CD14-positive monocyte (primary cell): ENCODE measurements at regions not wholly inside any gene's neighbourhood (a gene's known extent, or its start where the extent isn't known, plus 50 kb on each side); places are given as distances from the start of the nearest gene placed in this dataset.

ENCODE experiments used
- DNase-seq, 3 donors: peaks; one replicate each; pipeline ENCODE4 v3.0.0-alpha.2; 2011 to 2022
- H2AFZ ChIP-seq: 2 replicates; pipeline ENCODE4 v1.6.0; 2012; ENCODE audit warnings: mild to moderate bottlenecking, low read depth, low read length, inconsistent platforms; ENCODE audit not compliant: insufficient read depth, poor library complexity, severe bottlenecking
- H3K27ac ChIP-seq, 2 donors: 1 replicate in 1 of 2; 2 replicates in 1 of 2; pipeline ENCODE4 v1.5.1; 2012 to 2013; ENCODE audit warnings: low read length in 2 of 2, control low read depth in 1 of 2, inconsistent platforms in 1 of 2, low read depth in 1 of 2, mild to moderate bottlenecking in 1 of 2
- H3K27me3 ChIP-seq, 2 donors: one replicate each; pipeline versions ENCODE4 v1.6.0 to v1.6.1; 2011 to 2013; ENCODE audit warnings: low read length in 2 of 2; ENCODE audit not compliant: control insufficient read depth in 2 of 2, insufficient read depth in 2 of 2
- H3K36me3 ChIP-seq, 2 donors: replicated peaks in 1 of 2; 1 replicate in 1 of 2; 2 replicates in 1 of 2; pipeline versions ENCODE4 v1.5.1 to v1.6.1; 2012 to 2013; ENCODE audit warnings: low read length in 2 of 2, control low read depth in 1 of 2, inconsistent platforms in 1 of 2, mild to moderate bottlenecking in 1 of 2; ENCODE audit not compliant: insufficient read depth in 2 of 2, control insufficient read depth in 1 of 2
- H3K4me1 ChIP-seq, 2 donors: 1 replicate in 1 of 2; 2 replicates in 1 of 2; pipeline versions ENCODE4 v1.5.1 to v1.6.1; 2012 to 2013; ENCODE audit warnings: low read length in 2 of 2, control low read depth in 1 of 2, inconsistent platforms in 1 of 2, mild to moderate bottlenecking in 1 of 2, moderate library complexity in 1 of 2; ENCODE audit not compliant: insufficient read depth in 2 of 2, control insufficient read depth in 1 of 2
- H3K4me2 ChIP-seq: replicated peaks from 2 replicates; pipeline ENCODE3; 2012; ENCODE audit warnings: low read length, moderate library complexity, mild to moderate bottlenecking; ENCODE audit not compliant: poor library complexity, severe bottlenecking; ENCODE audit errors: extremely low read depth
- H3K4me3 ChIP-seq, 3 experiments: fragments of 200-600 bp in 1 of 3; sonication (generic) in 1 of 3; replicated peaks in 1 of 3; 1 replicate in 2 of 3; 2 replicates in 1 of 3; pipeline ENCODE4 v1.5.1; 2011 to 2013; ENCODE audit warnings: low read length in 3 of 3, mild to moderate bottlenecking in 3 of 3, control low read depth in 2 of 3, low read depth in 2 of 3, inconsistent platforms in 1 of 3, moderate library complexity in 1 of 3
- H3K79me2 ChIP-seq: 2 replicates; pipeline ENCODE4 v1.6.0; 2012; ENCODE audit warnings: mild to moderate bottlenecking, control low read depth, inconsistent platforms, low read length, moderate library complexity; ENCODE audit not compliant: insufficient read depth
- H3K9ac ChIP-seq: 2 replicates; pipeline ENCODE4 v1.6.0; 2017; ENCODE audit warnings: low read length, mild to moderate bottlenecking; ENCODE audit not compliant: insufficient read depth, poor library complexity, severe bottlenecking
- H3K9me3 ChIP-seq, 2 donors: replicated peaks in 1 of 2; 1 replicate in 1 of 2; 2 replicates in 1 of 2; pipeline versions ENCODE4 v1.5.1 to v1.6.1; 2012 to 2013; ENCODE audit warnings: low read length in 2 of 2, control low read depth in 1 of 2; ENCODE audit not compliant: control insufficient read depth in 1 of 2, insufficient read depth in 1 of 2
- H4K20me1 ChIP-seq: 2 replicates; pipeline ENCODE4 v1.6.0; 2012; ENCODE audit warnings: mild to moderate bottlenecking, low read length, control low read depth, moderate library complexity; ENCODE audit not compliant: insufficient read depth
- H3K27ac Mint-ChIP-seq, 7 donors: one replicate each; pipeline ENCODE4 v1.8.0; 2020; ENCODE audit warnings: mild to moderate bottlenecking in 7 of 7, mixed read lengths in 7 of 7, moderate library complexity in 6 of 7, inconsistent platforms in 2 of 7
- H3K27me3 Mint-ChIP-seq, 3 donors: one replicate each; pipeline ENCODE4 v1.8.0; 2021 to 2022; ENCODE audit warnings: low read depth in 3 of 3, mild to moderate bottlenecking in 3 of 3, mixed read lengths in 3 of 3, moderate library complexity in 3 of 3, inconsistent platforms in 1 of 3
- H3K36me3 Mint-ChIP-seq, 2 donors: one replicate each; pipeline ENCODE4 v1.8.0; 2020; ENCODE audit warnings: mixed read lengths in 2 of 2, inconsistent platforms in 1 of 2, mild to moderate bottlenecking in 1 of 2
- H3K4me1 Mint-ChIP-seq: one replicate; pipeline ENCODE4 v1.8.0; 2020; ENCODE audit warnings: mild to moderate bottlenecking, mixed read lengths
- H3K4me3 Mint-ChIP-seq, 2 donors: one replicate each; pipeline ENCODE4 v1.8.0; 2020; ENCODE audit warnings: mild to moderate bottlenecking in 2 of 2, mixed read lengths in 2 of 2, moderate library complexity in 1 of 2
- H3K9me3 Mint-ChIP-seq, 7 donors: one replicate each; pipeline ENCODE4 v1.8.0; 2020 to 2022; ENCODE audit warnings: mixed read lengths in 7 of 7, mild to moderate bottlenecking in 6 of 7, moderate library complexity in 6 of 7, inconsistent platforms in 2 of 7
- WGBS: methylation state at CpG from one replicate; pipeline ENCODE4 v1.1.5; 2013; ENCODE audit warnings: missing lambda C conversion rate; ENCODE audit not compliant: insufficient coverage; 5-methylcytosine and 5-hydroxymethylcytosine counted together
- intact Hi-C, 2 donors: fragments of 100-400 bp; cut with micrococcal nuclease; formaldehyde crosslinking; loops; one replicate each; pipeline versions ENCODE4 v1.15.0 to v1.15.1; 2023
- TF ChIP-seq, protein P1 (sequence below): fragments of 200-600 bp; IDR thresholded peaks from one replicate; pipeline ENCODE4 v1.8.0; 2022; ENCODE audit warnings: antibody characterized with exemption, mild to moderate bottlenecking

DNA sequence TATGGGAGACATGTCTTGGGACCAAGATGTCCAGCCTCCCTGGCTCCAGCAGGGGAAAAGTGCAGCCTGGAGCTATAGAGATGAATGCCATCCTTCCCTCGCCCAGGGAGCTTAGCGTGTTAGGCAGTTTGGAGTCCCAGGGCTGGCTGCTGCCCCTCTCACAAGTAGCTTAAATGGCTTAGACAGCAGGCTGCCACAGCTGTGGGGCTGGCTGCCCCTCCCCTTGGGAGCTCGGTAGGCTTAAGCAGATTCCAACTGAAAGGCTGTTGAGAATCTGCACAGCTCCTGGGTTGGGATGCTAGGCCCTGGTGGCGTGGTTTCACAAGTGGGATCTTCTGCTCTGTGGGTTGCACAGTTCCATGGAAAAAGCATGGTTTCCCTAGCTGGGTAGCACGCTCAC, 940.5 kb upstream of the DDX18 start:
- Histone ChIP-seq H3K4me2 (no peak overlapping the region), H3K79me2 (no peaks in the 10 kb centered on the region), H3K4me1 (no peaks in the 10 kb centered on the region), H3K4me3 (no peak overlapping the region), H3K9ac (no peak overlapping the region), H4K20me1 (no peaks in the 10 kb centered on the region), H3K27me3 (no peaks in the 10 kb centered on the region), H3K36me3 (no peaks in the 10 kb centered on the region), H3K27ac (no peak overlapping the region), H3K9me3 (peaks cover 14 to 16% of the 10 kb centered on the region in 2 donors), H2AFZ (no peak overlapping the region)
- 93% methylated on average over 5 of the region's 5 CpGs for WGBS
- Mint-ChIP-seq H3K4me1 (no peaks in the 10 kb centered on the region), H3K27me3 (no peaks in the 10 kb centered on the region), H3K27ac (no peak overlapping the region), H3K9me3 (peaks cover 3 to 15% (median 6%) of the 10 kb centered on the region in 7 donors), H3K4me3 (no peak overlapping the region), H3K36me3 (no peaks in the 10 kb centered on the region)
- intact Hi-C loops = no loop called here
- no peak for DNase-seq
- TF ChIP-seq, protein P1, sequence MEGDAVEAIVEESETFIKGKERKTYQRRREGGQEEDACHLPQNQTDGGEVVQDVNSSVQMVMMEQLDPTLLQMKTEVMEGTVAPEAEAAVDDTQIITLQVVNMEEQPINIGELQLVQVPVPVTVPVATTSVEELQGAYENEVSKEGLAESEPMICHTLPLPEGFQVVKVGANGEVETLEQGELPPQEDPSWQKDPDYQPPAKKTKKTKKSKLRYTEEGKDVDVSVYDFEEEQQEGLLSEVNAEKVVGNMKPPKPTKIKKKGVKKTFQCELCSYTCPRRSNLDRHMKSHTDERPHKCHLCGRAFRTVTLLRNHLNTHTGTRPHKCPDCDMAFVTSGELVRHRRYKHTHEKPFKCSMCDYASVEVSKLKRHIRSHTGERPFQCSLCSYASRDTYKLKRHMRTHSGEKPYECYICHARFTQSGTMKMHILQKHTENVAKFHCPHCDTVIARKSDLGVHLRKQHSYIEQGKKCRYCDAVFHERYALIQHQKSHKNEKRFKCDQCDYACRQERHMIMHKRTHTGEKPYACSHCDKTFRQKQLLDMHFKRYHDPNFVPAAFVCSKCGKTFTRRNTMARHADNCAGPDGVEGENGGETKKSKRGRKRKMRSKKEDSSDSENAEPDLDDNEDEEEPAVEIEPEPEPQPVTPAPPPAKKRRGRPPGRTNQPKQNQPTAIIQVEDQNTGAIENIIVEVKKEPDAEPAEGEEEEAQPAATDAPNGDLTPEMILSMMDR = no peak

DNA sequence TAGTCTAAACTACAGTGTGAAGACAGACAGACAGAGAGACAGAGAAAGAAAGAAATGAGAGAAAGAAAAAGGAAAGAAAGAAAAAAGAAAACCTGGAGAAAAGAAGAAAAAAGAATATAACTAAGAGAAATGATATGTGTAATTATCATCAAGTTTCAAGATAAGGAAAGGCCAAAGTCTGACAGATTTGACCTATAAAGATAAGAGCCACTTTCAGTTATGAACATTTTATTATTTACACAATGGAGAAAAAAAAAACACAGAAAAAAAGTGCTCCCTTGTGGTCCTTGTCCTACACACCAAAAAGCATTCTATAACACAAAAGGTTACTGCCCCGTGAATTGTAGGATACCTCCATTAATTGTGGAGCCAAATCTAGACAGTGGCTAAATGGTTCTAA, 937.2 kb upstream of the DDX18 start:
- no peak overlapping the region for H3K27ac ChIP-seq
- Mint-ChIP-seq H3K36me3 (no peaks in the 10 kb centered on the region), H3K27ac (no peak overlapping the region), H3K9me3 (peaks cover 0 to 14% (median 6%) of the 10 kb centered on the region in 7 donors), H3K4me1 (no peaks in the 10 kb centered on the region), H3K27me3 (no peaks in the 10 kb centered on the region), H3K4me3 (no peak overlapping the region)
- H3K4me1 ChIP-seq = no peaks in the 10 kb centered on the region
- DNase-seq = no peak
- TF ChIP-seq, protein P1 = no peak
- WGBS = no CpG with 5 or more reads among the region's 1 CpG
- H3K79me2 ChIP-seq = no peaks in the 10 kb centered on the region
- intact Hi-C loops = no loop called here
- H2AFZ ChIP-seq = no peak overlapping the region
- H3K9ac ChIP-seq = no peak overlapping the region
- no peak overlapping the region for H3K4me2 ChIP-seq
- H3K36me3 ChIP-seq = no peaks in the 10 kb centered on the region
- H4K20me1 ChIP-seq = no peaks in the 10 kb centered on the region
- H3K27me3 ChIP-seq = no peaks in the 10 kb centered on the region
- H3K9me3 ChIP-seq = peaks cover 16 to 21% of the 10 kb centered on the region in 2 donors
- H3K4me3 ChIP-seq = no peak overlapping the region
